ENCODE measurements at regions not wholly inside any gene's neighbourhood (a gene's known extent, or its start where the extent isn't known, plus 50 kb on each side); places are given as distances from the start of the nearest gene placed in this dataset.

DNA sequence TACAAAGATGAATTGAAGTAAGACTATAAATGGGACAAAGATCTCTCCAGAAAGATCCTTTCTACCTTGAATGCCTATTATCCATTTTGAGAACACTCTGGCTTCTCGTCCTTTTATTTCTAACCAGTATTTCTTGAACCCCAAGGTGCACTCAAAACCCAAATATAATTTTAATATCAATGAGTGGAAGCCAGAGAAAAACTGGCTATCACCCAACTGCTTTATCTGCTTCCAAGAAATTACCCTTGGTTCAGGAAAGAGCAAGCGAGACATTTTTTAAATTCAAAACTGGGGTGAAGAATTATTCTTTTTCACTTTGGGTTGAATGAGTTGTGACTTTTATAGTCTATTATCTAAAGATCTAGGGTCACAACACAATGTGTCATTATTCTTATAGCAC lies 221.3 kb downstream of the PTH2R start:
- TF ChIP-seq, protein P1, sequence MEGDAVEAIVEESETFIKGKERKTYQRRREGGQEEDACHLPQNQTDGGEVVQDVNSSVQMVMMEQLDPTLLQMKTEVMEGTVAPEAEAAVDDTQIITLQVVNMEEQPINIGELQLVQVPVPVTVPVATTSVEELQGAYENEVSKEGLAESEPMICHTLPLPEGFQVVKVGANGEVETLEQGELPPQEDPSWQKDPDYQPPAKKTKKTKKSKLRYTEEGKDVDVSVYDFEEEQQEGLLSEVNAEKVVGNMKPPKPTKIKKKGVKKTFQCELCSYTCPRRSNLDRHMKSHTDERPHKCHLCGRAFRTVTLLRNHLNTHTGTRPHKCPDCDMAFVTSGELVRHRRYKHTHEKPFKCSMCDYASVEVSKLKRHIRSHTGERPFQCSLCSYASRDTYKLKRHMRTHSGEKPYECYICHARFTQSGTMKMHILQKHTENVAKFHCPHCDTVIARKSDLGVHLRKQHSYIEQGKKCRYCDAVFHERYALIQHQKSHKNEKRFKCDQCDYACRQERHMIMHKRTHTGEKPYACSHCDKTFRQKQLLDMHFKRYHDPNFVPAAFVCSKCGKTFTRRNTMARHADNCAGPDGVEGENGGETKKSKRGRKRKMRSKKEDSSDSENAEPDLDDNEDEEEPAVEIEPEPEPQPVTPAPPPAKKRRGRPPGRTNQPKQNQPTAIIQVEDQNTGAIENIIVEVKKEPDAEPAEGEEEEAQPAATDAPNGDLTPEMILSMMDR (IDR thresholded peaks at IDR 0.05): no peak
- TF ChIP-seq POLR2A (IDR thresholded peaks at IDR 0.05): no peak
